ENCODE measurements at regions not wholly inside any gene's neighbourhood (a gene's known extent, or its start where the extent isn't known, plus 50 kb on each side); places are given as distances from the start of the nearest gene placed in this dataset.
"Not testable (repeated sequence)": the region's sequence is repeated elsewhere in the genome, so short reads cannot be mapped to it uniquely, and the experiment has no call there.

- DNase-seq = peak; percentile 66
Measured at GRCh38 chr1:101122452-101123166, 97.0 kb upstream of the DPH5 start.

- DNase-seq = no peak
Measured at GRCh38 chr1:101121975-101122374, 96.4 kb upstream of the DPH5 start.

GRCh38 chr1:101121504-101121903, 95.9 kb upstream of the DPH5 start:
- DNase-seq = no peak

- DNase-seq = no peak
Measured at GRCh38 chr1:101120868-101121267, 95.3 kb upstream of the DPH5 start.

GRCh38 chr1:101119289-101119688, 93.7 kb upstream of the DPH5 start:
- no peak for DNase-seq

- DNase-seq = no peak
Measured at GRCh38 chr1:101116006-101116405, 90.4 kb upstream of the DPH5 start.

- DNase-seq = no peak
Measured at GRCh38 chr1:101115112-101115511, 89.5 kb upstream of the DPH5 start.

- DNase-seq = not testable (repeated sequence)
Measured at GRCh38 chr1:101114128-101114527, 88.5 kb upstream of the DPH5 start.

GRCh38 chr1:101112051-101112780, 86.6 kb upstream of the DPH5 start:
- DNase-seq = peak; percentile 74

- DNase-seq = no peak
Measured at GRCh38 chr1:101111461-101111860, 85.9 kb upstream of the DPH5 start.

GRCh38 chr1:101109791-101110190, 84.2 kb upstream of the DPH5 start:
- no peak for DNase-seq

GRCh38 chr1:101108111-101108500, 82.5 kb upstream of the DPH5 start:
- DNase-seq = no peak

GRCh38 chr1:101107496-101108110, 82.0 kb upstream of the DPH5 start:
- no peak for DNase-seq

- no peak for DNase-seq
Measured at GRCh38 chr1:101105877-101106276, 80.3 kb upstream of the DPH5 start.

GRCh38 chr1:101102426-101103156, 77.0 kb upstream of the DPH5 start:
- DNase-seq = no peak

GRCh38 chr1:101101360-101101759, 75.8 kb upstream of the DPH5 start:
- no peak for DNase-seq

GRCh38 chr1:101100674-101101073, 75.1 kb upstream of the DPH5 start:
- DNase-seq = no peak

GRCh38 chr1:101098907-101099306, 73.3 kb upstream of the DPH5 start:
- DNase-seq = no peak

GRCh38 chr1:101098327-101098726, 72.7 kb upstream of the DPH5 start:
- DNase-seq = no peak

GRCh38 chr1:101089613-101090338, 64.2 kb upstream of the DPH5 start:
- DNase-seq = no peak

- no peak for DNase-seq
Measured at GRCh38 chr1:101088431-101088830, 62.8 kb upstream of the DPH5 start.

GRCh38 chr1:101086783-101087182, 61.2 kb upstream of the DPH5 start:
- DNase-seq = no peak

Measured in activated CD4-positive, alpha-beta T cell treated with anti-CD3 and anti-CD28 coated beads, Interleukin-10, Interleukin-2, amounts not matched to agents 100 ng/mL and 50 ng/mL, durations not matched to agents 16 hours and 8 hours (primary cell).